T47D (cell line): ENCODE measurements at regions not wholly inside any gene's neighbourhood (a gene's known extent, or its start where the extent isn't known, plus 50 kb on each side); places are given as distances from the start of the nearest gene placed in this dataset.

ENCODE experiments used
- DNase-seq, 2 experiments: peaks; one replicate each; pipeline versions ENCODE4 v3.0.0 to v3.0.0-alpha.2; 2011 to 2012; ENCODE audit warnings: low read depth in 1 of 2, low spot score in 1 of 2
- JUND ChIP-seq: IDR thresholded peaks from 2 replicates; pipeline ENCODE4 v1.6.1; 2012; ENCODE audit warnings: low read depth
- in situ Hi-C: cut with HindIII; loops from 2 replicates; pipeline ENCODE4 v1.10.0; 2016; ENCODE audit warnings: low sequenced_read_pairs, low pct_unique_long_range_greater_than_20kb

- DNase-seq = no peak
- in situ Hi-C loops = no loop called here
- TF ChIP-seq JUND = no peak
Measured at GRCh38 chr11:92138296-92138695, 86.3 kb upstream of the FAT3 start.

- DNase-seq = no peak
- TF ChIP-seq JUND = no peak
- in situ Hi-C loops = no loop called here
Measured at GRCh38 chr11:92137747-92138146, 86.9 kb upstream of the FAT3 start.

GRCh38 chr11:92136797-92137196, 87.8 kb upstream of the FAT3 start:
- no peak for TF ChIP-seq JUND
- DNase-seq = peak in 1 of 2 experiments; percentile 75
- in situ Hi-C loops = no loop called here

DNA sequence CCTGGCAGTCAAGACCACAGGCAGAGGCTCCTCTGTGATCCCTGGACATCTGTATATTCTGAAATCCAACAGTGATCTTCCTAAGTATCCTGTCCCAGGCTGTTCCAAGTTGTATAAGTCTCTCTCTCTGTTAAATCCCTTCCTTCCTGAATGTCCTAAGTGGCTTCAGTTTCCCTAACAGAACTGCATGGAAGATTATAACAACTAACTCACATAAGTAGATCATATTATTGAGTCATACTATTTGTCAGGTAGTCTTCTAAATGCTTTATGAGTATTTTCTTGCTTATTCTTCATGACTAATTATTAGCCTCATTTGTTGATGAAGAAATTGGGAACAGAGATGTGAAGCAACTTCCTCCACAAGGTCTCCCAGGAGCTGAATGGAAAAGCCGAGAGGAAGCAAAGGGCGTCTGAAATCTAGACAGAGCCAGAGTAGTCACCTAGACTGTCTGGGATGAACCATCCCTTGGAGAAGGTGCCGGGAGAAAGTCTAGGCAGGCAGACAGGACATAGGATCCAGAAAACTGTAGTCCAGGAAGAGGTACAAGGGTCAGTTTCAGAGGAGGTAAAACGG, 93.2 kb upstream of the FAT3 start:
- no peak for TF ChIP-seq JUND
- in situ Hi-C loops = no loop called here
- DNase-seq = no peak

GRCh38 chr11:92130421-92130831, 94.2 kb upstream of the FAT3 start:
- in situ Hi-C loops = no loop called here
- DNase-seq = no peak
- no peak for TF ChIP-seq JUND

GRCh38 chr11:92129811-92130210, 94.8 kb upstream of the FAT3 start:
- no peak for DNase-seq
- no peak for TF ChIP-seq JUND
- in situ Hi-C loops = no loop called here

- no peak for TF ChIP-seq JUND
- DNase-seq = peak in 1 of 2 experiments; percentile 59
- in situ Hi-C loops = no loop called here
Measured at GRCh38 chr11:92128026-92128425, 96.6 kb upstream of the FAT3 start.

GRCh38 chr11:92125321-92125720, 99.3 kb upstream of the FAT3 start:
- in situ Hi-C loops = no loop called here
- TF ChIP-seq JUND = no peak
- DNase-seq = no peak

GRCh38 chr11:92123540-92123939, 101.1 kb upstream of the FAT3 start:
- TF ChIP-seq JUND = 0 out of 2 replicates have a peak, but pooled peaks have one; percentile 40
- in situ Hi-C loops = no loop called here
- peak in 1 of 2 experiments; percentile 38 for DNase-seq

DNA sequence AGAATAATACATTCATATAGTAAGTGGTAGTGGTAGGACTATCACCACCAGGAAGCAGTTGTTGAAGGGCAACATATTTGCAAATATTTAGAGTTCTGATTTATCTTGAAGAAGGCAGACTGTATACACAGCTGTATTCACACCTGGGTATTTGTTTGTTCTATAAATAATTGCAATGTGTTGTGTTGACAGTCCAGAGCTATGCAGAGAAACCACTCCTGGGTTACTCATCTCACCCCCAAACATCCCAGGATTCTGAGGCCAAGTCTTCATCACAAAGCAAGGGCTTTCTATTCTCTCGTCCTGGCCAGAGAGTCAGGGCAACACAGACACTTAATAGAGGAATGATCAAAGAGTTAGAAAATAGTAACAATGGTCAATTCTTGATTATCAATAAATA, 102.1 kb upstream of the FAT3 start:
- peak in 1 of 2 experiments; percentile 85 for DNase-seq
- TF ChIP-seq JUND = 0 out of 2 replicates have a peak, but pooled peaks have one; percentile 9
- in situ Hi-C loops = no loop called here

DNA sequence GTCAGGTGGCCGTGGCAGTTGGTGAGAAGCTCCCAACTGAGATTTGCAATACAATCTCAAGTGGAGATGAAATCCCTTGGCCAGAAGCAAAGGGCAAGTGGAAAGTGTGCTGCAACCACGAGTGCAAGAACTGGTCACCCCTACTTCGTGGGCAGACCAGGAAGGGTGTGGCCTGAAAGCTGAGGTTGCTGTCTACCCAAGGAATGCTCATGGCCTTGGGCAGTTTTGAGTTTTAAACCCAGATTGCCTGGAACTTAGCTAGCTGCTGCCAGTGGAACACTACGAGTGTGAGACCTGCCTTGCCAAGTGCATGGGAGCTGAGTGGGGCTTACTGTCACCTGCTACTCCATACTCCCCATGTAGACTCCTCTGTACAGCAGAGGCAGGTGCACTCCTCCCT, 113.3 kb upstream of the FAT3 start:
- DNase-seq = peak in 1 of 2 experiments; percentile 73
- in situ Hi-C loops = no loop called here
- TF ChIP-seq JUND = no peak

GRCh38 chr11:92109466-92109865, 115.2 kb upstream of the FAT3 start:
- in situ Hi-C loops = no loop called here
- TF ChIP-seq JUND = no peak
- peak; percentile 18 to 62 for DNase-seq

DNA sequence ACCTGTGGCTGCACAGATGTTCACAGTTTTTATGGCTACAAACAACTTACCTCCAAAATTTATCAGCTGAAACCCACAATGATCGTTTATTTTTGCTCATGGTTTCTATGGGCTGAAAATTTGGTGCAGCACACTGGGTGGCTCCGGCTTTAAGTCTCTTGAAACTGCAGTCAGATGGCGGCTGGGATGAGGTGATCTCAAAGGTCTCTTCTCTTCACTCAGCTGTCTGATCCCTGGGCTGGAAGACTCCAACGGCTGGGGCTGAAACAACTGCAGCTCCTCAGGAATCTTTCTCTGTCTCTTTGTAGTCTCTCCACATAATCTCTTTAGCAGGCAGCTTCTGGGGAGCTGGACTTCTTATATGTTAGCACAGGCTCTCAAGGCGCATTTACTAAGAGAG, 117.3 kb upstream of the FAT3 start:
- TF ChIP-seq JUND = no peak
- no peak for DNase-seq
- in situ Hi-C loops = no loop called here

DNA sequence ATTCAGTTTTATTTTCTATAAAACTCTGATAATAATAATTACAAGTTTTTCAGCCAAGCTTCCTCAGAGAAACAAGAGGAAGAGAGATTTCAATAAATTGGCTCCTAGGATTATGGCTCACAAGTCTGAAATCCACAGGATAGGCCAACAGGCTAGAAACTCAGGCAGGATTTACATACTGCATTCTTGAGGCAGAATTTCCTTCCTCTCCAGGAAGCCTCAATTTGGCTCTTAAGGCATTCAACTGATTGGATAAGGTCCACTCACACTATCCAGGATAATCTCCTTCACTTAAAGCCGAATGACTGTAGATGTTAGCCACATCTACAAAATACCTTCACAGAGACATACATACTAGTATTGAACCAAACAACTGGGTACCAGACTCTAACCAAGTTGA, 120.3 kb upstream of the FAT3 start:
- DNase-seq = no peak
- in situ Hi-C loops = no loop called here
- TF ChIP-seq JUND = no peak
